ENCODE measurements at regions not wholly inside any gene's neighbourhood (a gene's known extent, or its start where the extent isn't known, plus 50 kb on each side); places are given as distances from the start of the nearest gene placed in this dataset.

DNA sequence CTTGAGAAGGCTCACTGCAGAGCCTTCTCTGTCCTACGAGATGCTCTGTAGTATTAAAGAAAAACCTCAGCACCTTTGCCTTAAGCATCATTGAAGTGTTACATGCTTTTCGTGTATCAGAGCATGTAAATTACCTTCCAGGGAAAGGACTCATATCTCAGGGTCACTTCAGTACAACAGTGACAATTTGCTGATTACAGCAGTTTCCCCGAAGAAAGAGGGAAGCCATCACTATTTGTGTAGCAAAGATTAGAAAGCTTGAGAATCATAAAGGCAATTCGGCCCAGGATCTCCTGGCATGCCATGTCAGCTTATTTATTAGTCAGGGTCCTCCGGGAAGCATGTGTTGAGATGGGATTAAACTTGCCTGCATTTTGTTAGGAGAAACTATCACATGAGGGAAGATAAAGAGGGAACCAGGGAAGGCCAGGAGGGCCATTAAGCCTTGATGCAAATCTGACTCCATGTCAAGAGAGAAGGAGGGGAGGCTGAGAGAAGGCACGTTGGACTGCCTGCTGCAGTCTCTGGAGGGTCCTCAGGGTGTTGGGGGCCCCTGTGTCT is 55.2 kb upstream of the KCNJ6 start:
- TF ChIP-seq, protein P1, sequence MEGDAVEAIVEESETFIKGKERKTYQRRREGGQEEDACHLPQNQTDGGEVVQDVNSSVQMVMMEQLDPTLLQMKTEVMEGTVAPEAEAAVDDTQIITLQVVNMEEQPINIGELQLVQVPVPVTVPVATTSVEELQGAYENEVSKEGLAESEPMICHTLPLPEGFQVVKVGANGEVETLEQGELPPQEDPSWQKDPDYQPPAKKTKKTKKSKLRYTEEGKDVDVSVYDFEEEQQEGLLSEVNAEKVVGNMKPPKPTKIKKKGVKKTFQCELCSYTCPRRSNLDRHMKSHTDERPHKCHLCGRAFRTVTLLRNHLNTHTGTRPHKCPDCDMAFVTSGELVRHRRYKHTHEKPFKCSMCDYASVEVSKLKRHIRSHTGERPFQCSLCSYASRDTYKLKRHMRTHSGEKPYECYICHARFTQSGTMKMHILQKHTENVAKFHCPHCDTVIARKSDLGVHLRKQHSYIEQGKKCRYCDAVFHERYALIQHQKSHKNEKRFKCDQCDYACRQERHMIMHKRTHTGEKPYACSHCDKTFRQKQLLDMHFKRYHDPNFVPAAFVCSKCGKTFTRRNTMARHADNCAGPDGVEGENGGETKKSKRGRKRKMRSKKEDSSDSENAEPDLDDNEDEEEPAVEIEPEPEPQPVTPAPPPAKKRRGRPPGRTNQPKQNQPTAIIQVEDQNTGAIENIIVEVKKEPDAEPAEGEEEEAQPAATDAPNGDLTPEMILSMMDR (IDR thresholded peaks at IDR 0.05): no peak
- no peak for TF ChIP-seq EP300 (IDR thresholded peaks at IDR 0.05)
